ENCODE measurements at regions not wholly inside any gene's neighbourhood (a gene's known extent, or its start where the extent isn't known, plus 50 kb on each side); places are given as distances from the start of the nearest gene placed in this dataset.

DNA sequence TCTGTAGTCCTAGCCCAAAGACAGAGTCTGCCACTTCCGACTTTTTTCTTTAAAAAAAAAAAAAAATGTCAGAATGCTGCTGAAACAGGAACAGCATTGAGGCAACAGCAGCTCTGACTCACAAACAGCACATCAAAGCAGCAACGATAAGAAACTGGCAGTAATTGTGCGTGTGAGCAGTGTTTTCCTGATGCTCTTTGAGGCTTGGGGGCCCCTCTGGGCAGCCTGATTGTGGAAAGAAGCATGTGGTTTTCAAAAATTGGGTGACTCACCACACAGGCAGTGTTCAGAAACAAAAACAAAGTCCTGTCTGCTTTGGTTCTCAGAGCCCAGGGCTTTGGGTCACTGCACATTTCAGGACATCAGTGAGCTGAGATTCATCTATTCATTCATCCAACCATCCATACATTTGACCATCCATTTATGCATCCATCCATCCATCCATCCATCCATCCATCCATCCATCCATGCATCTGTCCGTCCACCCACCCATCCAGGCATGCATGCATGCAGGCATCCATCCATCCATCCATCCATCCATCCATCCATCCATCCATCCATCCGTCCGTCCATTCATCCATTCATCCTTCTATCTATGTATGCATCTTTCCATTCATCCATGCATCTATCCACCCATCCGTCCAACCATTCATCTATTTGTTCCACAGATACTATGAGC, 308.4 kb downstream of the RPLP1 start:
- TF ChIP-seq, protein P1, sequence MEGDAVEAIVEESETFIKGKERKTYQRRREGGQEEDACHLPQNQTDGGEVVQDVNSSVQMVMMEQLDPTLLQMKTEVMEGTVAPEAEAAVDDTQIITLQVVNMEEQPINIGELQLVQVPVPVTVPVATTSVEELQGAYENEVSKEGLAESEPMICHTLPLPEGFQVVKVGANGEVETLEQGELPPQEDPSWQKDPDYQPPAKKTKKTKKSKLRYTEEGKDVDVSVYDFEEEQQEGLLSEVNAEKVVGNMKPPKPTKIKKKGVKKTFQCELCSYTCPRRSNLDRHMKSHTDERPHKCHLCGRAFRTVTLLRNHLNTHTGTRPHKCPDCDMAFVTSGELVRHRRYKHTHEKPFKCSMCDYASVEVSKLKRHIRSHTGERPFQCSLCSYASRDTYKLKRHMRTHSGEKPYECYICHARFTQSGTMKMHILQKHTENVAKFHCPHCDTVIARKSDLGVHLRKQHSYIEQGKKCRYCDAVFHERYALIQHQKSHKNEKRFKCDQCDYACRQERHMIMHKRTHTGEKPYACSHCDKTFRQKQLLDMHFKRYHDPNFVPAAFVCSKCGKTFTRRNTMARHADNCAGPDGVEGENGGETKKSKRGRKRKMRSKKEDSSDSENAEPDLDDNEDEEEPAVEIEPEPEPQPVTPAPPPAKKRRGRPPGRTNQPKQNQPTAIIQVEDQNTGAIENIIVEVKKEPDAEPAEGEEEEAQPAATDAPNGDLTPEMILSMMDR (IDR thresholded peaks at IDR 0.05) = no peak
- TF ChIP-seq POLR2A (IDR thresholded peaks at IDR 0.05) (no peak), POLR2AphosphoS5 (IDR thresholded peaks at IDR 0.05) (peak; percentile 40), EP300 (IDR thresholded peaks at IDR 0.05) (no peak)

Data from gastroesophageal sphincter (tissue), 3 donors.